T follicular helper cell (primary cell): ENCODE measurements at regions not wholly inside any gene's neighbourhood (a gene's known extent, or its start where the extent isn't known, plus 50 kb on each side); places are given as distances from the start of the nearest gene placed in this dataset.
"Not testable (repeated sequence)": the region's sequence is repeated elsewhere in the genome, so short reads cannot be mapped to it uniquely, and the experiment has no call there.

Experiments used
- DNase-seq: peaks from one replicate; pipeline ENCODE4 v3.0.0-alpha.2; 2020; ENCODE audit warnings: low read depth

DNA sequence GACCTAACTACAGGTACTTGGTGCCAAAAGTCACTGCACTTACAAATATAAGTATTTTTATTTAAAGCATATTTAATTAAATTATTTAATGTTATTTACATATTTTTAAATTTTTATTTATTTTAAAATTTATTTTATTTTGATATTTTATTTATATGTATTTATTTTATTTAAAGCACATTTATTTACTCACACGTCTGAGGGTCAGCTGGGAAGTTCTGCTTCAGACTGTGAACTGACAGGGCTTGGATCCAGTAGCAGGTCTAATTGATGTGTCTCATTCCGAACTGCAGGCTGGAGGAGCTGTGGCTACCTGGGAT, 392.5 kb downstream of the GBA3 start:
- DNase-seq, result no peak

DNA sequence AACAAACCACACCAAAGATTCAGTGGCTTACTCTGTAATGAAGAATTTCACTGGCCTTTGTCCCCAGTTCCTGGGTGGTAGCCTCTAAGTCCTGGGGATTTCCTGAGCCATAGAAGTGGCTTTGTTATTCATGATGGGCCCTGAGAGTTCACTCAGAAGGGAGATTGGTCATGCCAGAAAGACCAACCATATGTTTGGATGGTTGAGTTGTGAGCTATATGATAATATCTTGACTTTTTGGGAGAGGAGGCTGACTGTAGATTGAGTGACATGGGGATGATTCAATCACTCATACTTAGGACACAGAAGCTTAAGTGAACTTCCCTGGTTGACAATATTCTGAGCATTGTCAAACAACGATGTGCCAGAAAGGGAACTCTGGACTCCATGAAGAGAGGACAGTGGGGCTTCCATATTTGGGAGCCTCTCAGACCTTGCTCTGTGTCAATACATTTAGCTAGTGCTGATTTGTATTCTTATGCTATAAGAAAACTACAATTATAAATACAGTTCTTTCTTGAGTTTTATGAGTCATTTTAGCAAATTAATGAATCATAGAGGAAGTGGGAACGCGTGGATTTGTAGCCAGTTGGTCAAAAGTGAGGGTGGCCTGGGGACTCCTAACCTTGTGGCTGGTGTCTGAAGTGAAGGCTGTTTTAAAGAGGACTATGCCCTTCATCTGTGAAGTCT, 392.0 kb downstream of the GBA3 start:
- no peak for DNase-seq

DNA sequence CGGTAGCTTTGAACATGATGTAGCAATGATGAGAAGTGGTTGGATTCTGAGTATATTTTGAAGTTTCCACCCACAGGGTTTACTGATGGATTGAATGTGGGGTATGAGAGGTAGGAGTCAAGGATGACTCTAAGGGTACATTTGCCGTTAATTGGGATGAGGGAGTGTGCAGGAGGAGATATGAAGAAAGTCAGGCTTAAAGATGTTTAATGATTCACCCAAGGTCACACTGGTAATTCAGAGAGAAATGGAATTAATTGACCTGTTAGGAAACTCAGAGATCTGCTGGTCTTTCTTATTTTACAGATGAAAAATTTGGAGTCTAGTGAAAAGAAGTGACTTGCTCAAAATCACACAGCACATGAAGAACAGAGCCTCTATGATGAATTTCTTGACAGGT, 390.7 kb downstream of the GBA3 start:
- no peak for DNase-seq

DNA sequence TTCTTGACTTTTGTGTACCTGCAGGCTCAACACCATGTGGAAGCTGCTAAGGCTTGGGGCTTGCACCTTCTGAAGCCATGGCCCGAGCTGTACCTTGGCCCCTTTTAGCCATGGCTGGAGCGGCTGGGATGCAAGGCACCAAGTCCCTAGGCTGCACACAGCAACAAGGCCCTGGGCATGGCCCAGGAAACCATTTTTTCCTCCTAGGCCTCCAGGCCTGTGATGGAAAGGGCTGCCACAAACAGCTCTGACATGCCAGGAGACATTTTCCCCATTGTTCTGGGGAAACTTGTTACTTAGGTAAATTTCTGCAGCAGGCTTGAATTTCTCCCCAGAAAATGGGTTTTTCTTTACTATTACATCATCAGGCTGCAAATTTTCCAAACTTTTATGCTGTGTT, 387.4 kb downstream of the GBA3 start:
- DNase-seq, result not testable (repeated sequence)

DNA sequence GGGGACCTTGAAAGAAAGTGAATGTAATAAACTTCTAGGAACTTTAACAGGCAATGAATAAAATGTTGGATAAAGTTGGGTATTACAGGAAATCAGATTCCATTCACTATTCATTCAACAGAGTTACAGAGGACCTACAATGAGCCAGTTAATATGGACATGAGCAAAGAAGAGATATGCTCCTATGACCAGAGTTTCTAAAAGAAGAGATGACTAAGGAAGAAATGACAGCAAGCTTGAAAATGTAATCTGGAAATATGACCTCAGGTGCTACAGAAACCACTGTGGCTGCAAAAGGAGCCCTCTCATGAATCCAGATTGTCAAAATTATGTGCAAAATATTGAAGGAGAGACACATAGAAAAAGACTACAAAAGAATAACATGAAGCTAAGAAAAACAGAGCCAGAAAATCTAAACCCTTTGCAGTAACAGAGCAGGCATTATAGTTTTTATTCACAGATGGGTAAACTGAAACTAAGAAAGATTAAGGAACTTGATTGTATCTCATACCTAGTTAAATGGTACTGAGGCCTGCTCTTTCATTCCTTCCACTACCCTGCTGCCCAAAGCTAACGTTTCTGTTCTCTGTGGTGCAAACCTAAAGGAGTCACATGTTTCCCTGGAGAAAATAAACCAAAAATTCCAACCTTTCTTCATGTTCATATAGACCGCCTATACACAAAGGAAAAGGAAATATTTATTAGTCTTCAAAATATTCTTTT, 378.3 kb downstream of the GBA3 start:
- no peak for DNase-seq

DNA sequence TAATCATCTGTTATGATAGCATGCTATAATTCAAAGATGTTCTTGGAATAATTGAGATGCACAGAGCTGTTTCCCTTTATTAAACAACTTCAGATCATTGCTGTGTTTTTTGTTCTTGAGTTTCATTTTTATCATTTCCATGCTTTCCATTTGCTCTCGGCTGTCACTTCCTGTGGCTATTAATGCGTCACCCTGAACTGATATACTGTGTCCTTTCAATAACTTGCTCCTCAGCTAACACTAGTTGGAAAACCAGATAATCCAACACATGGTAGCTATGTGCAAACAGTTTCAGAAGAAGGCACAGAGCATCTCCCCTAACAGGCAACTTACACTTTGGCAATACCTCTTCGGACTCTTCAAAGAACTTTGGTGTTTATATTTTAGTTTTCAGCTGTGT, 376.0 kb downstream of the GBA3 start:
- DNase-seq, result no peak

DNA sequence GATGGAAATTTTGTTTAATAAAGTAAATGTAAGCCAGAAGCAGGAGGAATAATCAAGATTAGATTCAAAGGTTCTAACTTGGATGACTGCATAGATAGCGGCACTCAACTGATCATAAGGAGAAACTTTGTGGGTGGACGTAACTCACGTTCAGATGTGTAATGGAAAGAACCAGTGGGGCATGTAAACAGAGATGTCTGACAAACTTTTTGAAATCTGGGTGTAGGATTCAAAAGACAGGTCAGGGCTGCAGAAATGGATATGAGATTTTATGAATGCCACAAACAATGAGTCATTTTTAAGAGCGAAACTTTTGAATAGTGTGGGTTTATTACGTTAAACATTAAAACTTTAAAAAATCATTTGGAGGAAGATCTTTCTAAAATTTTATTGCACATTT, 375.6 kb downstream of the GBA3 start:
- DNase-seq, result no peak

DNA sequence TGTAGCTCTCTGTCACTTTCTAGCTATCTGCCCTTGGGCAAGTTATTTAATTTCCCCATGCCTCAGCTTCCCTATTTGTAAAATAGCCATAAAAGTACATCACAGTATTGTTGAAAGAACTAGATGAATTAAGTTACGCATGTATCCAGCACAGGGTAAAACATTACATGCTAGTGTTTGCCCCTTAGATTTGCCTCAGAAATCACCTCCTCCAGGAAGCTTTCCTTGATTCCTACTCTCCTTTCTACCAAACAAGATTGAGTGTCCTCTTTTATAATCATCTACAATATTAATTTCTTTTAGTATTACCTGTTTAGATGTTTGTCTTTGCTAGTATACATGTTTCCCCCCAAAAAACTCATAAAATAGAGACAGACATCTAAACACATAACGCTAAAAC, 369.5 kb downstream of the GBA3 start:
- DNase-seq, result no peak

DNA sequence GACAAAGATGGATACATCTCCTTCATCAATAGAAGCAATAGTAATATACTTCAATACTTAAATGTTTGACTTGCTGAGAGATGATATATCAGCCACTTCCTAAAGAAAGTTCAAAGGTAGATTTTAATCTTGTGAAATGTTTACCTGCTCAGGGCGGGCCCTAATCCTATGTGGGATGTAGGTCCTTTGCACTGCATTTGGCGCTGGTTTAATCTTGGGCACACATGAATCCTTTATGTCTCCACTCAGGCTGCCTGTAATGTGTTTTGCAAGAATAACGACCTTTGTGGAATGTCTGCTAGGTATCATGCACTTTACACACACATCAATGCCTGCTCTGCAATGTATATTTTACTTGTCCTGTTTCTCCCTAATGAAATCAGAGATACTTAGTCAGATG, 368.7 kb downstream of the GBA3 start:
- no peak for DNase-seq

DNA sequence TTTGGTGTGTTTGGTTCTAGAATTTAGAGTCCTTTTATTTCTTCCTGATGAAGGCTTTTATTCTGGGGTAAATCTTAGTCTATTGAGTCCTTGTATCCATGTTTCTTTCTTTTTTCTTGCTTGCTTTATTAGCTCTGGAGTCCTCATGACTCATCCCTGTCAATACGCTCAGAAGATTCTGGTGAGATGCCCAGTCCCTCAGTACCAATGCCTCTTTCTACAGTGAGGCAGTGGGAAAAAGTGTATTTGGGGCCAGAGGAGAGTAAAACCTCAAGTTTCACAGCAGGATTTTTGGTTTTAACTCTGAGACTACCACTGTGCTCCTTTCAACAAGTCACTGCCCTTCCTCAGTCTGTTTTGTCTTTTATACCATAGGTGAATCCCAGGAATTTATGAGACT, 368.0 kb downstream of the GBA3 start:
- no peak for DNase-seq

DNA sequence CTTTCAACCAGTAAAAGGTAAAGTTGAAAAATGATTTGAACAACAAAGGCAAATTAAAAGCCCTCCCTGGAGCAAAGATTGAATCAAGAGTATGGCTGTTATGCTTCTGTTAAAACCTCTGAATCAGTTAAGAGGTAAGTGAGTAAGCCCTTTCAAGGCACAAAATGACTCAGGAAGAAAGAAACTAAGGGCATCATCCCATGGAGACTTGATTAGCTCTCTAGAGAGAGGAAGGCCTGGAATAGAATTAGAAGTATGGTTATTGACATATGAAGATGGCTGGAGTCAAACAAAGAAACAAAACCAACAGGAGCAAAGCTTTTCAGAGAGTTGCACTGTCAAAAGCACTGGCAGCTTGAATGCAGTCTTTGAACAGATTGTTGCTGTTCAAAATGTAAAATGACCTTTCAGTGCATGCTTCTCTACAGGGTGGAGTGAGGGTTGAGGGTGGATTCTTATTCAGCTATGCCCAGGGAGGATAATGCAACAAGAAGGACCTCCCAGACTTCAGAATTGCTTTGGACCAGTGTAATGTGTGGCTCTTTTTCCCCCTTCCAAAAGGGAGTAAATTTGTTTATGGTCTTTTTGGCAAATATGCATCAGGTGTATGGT, 365.5 kb downstream of the GBA3 start:
- DNase-seq, result no peak

DNA sequence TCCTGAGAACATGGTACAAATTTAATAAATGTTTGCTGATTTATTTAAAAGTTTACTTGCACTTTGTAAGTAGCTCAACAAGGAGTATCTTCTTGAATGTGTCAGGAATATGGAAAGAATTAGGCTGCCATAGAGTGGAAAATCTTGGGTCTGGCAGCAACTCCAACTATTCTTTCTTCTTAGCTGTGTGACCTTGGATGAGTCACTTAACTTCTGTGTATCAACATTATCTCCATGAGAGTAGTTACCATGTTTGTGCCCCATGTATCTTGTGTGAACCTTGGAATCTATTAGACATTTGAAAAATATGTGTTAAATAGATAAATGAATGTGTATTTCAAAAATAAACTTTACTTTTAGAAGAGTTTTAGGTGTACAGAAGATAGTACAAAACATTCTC, 348.8 kb downstream of the GBA3 start:
- DNase-seq, result no peak

DNA sequence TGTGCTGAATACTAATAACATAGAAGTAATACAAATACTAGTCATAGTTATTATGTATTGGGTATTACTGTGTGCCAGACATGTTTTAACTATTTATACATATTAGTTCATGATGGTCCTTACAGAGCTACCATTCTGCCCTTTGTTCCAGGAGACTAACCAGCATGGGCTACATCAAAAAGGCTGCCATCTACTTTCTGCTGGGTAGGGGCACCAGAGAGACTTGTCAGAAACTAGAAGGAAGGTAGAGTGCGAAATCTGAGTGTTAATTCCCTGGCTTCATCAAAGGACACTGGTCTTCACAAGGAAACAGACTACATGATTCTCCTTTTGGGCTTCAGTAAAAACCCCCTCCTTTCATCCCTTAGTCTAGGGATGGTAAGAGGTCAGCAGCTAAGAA, 347.8 kb downstream of the GBA3 start:
- DNase-seq, result no peak

DNA sequence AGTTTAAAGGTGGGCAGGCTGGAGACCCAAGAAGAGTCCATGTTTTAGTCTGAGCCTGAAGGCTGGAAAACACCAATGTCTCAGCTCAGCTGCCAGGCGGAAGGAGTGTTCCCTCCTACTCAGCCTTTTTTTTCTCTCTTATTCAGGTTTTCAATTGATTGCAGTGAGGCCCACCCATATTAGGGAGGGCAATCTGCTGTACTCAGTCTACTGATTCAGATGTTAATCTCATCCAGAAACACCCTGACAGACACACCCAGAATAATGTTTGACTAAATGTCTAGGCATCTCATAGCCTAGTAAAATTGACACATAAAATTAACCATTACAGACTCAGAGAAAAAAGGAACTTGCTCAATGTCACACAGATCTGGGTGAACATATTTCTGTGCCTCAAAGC, 347.1 kb downstream of the GBA3 start:
- no peak for DNase-seq

DNA sequence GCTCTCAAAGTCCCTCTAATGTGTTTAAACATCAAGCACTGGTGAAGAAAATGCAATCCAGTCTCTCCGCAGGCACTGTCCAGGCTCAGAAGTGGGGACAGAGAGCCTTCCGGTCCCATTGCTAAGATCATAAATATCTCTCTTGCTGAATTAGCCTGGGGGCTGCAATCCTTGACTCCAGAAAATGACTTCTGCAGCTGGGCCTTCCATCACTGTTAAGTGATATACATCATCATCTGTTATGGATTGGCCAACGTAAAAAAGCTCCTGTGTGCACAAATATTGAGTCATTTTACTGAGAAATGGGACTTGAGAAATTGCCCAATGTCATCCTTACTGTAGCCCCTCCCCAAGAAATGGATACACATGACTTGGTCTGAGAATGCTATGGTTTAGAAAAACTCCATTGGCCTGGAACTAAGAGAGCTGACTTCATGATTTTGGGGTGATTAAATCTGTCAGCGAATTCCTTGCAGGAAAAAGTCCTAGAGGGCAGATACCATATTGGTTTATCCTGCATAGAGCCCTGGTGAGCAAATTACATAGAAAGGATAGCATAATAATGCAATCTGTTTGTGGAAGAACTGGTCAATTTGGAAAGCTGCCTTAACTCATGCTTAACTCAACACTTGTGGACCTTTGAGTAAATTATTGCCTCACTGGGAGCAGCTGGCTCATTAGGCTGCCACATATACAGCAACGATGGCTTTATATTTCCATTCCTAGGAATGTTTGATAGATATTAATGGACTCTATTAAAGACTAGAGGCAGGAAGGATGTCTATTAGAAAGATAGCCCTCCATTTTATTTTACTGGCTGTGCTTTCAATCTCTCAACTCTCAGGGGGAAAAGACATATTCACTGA, 346.1 kb downstream of the GBA3 start:
- no peak for DNase-seq

DNA sequence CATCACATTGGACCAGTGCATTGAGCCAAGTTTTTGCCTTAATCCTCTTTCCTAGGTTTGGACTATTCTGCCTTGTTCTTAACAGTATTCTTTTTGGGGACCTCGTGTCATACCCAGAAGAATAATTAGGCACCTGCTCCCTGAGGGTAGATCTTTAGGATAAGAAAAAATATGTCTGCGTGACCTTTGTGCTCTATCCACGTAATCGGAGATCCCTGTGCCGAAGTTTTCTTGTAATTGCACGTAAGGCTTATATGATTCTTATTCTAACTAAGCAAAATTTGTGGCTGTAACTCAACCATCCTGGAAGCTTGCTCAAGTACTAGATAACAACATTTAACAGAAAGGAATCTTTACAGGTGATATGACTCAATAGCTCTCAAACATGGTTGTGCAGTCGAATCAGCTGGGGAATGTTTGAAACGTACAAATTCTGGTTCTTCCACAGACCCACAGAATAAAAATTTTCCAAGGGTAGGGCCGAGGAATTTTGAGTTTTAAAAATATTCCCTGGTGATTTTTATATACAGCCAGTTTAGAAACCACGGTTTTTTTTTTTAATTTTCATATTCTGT, 344.3 kb downstream of the GBA3 start:
- no peak for DNase-seq

DNA sequence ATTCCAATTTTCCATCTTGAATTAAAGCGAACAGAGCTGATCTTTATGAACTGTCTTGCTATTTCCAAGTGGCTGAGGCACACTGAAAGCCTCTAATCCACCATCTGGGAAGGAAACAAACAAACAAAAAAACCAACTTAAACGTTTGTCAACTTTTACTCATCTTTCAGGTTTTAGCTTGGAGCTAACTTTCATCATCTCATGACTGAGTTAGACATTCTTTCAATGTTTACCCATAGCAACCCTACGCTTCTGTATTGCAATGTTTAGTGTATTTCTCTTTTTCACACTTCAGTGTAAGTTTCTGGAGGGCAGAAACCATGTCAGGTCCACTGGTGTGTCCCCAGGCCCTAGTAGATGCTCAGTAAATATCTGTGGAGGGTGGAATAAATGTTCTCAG, 343.8 kb downstream of the GBA3 start:
- DNase-seq, result no peak

DNA sequence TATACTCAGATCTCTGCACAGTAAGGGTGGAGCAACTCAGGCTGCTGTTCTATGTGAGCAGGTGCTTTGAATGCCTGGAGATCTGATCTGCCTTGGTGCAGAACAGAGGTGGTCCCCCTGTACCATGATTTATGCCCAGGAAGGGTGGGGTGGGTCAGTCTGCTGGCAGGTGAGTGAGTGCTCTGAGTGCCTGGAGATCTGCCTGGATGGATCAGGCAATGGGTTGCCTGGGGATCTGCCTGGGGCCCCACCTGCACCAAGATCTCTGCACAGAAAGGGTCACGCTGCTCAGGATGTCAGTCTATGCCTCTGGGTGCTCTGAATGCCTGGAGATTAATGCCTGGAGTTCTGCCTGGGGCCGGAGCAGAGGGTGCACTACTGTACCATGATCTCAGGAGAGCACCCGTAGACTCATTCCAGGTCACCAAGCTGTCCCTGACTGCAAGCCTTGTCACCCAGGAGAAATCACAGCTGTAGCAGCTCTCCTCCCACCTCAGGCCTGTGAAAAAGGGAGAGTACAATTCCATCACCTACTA, 342.9 kb downstream of the GBA3 start:
- no peak for DNase-seq

DNA sequence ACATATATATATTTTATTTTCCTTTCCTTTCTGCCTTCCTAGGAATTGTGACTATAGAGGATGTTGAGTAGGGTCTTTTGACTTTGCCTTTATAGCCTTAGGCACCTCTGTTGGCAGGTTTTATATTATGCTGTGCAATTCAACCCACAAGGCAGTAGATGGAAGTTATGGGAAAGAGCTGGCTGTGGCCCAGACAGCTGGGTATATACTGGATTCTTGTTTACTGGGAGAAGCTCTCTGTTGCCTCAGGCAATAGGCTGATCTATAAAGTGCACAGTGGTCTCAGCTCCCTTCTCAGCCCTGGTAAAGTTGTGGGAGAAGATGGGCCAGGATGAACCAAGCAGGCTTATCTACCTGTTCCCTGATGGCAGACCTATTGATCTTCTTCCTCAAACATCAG, 342.0 kb downstream of the GBA3 start:
- DNase-seq, result no peak

DNA sequence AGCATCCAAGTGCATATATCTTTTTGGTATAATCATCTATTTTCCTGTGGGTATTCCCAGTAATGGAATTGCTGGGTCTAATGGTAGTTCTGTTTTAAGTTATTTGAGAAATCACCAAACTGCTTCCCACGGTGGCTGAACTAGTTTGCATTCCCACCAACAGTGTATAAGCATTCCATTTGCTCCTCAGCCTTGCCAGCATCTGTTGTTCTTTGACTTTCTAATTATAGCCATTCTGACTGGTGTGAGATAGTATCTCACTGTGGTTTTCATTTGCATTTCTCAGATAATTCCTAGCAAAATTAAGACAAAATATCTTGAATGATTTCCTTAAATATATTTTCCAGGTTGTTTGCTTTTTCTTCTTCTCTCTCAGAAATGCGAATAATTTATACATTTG, 341.1 kb downstream of the GBA3 start:
- no peak for DNase-seq

DNA sequence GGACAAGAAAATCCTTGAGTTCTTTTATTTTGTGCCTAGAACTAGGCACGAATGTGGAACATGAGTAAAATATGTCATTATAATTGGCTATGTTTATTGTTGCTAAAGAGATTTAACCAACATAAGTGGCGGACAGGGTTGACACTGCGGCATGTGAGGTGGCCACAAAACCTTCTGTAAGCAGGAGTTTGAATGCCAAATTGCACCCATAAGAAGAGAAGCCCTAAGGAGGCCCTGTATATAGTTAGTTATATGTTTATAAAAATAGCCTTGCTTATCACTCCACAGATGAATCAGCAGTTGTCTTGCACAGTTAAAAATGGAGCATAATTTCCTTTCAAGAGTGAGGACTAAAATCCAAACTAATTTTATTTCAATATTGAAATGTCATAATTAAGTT, 336.1 kb downstream of the GBA3 start:
- DNase-seq, result no peak

DNA sequence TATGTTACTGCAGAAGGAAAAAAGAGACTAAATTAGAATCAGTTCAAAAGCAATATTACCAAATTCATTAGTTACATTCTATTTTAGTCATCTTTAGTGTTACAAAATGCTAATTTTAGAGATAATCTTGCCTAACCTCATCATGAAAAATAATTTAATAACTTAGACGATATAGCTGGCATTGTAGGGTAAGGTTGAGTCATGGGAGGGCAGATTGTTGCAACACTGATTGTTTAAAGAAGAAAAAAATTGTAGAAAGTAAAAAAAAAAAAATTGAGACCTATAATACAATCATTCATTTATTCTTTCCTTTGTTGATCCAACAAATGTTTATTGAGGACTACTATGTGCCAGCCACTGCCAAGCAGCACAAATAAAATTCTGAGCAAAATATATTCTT, 330.9 kb downstream of the GBA3 start:
- no peak for DNase-seq
